HG03457 (cell line): ENCODE measurements at regions not wholly inside any gene's neighbourhood (a gene's known extent, or its start where the extent isn't known, plus 50 kb on each side); places are given as distances from the start of the nearest gene placed in this dataset.

ENCODE experiments used
- ATAC-seq: cut with Tn5 transposase; IDR thresholded peaks from one replicate; pipeline ENCODE4 v1.9.1; 2021; ENCODE audit warnings: moderate number of reproducible peaks; ENCODE audit not compliant: unreplicated experiment

DNA sequence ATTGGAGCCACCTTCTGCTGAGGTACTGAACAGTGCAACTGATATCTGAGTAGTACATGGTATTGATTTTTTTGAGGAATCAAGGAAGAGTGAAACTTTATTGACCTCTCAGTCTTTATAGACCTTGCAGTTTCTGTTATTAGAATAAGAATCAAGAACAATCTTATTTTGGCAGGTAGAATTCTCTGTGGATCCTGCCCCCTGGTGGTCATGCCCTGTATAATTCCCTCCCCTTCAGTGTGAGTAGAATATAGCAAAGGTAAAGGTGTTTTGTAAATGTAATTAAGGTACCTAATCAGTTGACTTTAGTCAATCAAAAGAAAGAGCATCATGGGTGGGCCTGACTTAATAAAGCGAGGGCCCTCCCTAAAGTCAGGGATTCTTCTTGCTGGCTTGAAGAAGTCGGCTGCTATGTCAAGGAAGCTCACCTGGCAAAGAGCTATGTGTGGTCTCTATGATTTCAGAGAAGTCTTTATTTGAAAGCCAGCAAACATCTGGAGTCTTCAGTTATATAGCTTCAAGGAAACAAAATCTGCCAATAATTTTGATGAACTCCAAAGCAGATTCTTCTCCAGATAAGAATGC, 142.8 kb downstream of the LSM5 start:
- ATAC-seq, result no peak

DNA sequence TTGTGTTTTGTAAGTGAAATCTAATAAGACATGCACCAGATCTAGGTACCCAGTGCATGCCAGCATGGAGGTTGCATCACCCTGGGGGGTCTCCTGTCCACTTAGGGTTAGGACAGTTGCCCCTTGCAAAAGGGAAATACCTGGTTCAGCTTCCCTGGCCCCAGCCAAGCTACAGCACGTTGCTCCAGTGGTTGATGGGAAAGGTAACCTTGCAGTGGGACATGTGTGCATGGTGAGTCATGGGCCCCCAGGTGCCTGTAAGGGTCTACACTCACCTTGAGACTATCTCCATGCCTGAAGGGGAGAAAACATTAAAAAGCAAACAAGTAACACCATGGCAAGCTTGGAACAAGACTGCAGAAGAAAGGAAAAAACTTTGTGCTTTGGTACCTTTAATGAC, 143.9 kb downstream of the LSM5 start:
- ATAC-seq, result no peak

DNA sequence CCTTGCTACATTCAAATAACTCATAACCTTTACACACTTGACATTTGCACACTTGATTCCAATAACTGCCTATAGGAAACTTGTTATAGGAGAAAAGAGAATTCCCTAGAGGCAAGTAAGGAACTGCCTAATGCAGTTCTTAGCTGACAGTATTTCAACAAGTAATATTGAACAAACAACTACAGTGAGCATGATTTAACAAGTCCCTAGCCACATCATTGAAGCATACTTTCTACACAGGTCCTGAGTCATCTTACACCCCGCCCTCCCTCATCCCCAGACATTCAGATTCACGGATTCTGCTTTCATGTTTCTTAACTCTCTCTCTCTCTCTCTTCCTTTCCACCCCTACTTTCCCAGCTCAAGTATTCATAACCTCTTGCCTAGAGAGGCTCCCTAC, 153.5 kb downstream of the LSM5 start:
- no peak for ATAC-seq

DNA sequence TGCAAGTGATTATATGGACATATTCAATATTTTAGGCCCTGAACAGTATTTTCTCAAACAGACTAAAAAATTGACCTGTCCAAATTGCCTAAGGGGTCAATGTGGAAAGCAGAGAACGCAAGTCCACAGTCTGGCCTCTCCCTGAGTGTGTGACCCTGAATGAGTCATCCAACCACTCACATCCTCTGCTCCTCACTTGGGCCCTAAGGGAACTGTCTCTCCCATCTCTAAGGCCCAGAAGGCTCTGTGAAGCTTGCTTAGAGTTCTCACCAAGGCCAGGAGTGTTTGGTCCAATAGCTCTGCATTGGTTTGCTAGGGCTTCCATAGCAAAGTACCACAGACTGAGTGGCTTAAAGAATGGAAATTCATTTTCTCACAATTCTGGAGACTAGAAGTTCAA, 155.1 kb downstream of the LSM5 start:
- no peak for ATAC-seq

DNA sequence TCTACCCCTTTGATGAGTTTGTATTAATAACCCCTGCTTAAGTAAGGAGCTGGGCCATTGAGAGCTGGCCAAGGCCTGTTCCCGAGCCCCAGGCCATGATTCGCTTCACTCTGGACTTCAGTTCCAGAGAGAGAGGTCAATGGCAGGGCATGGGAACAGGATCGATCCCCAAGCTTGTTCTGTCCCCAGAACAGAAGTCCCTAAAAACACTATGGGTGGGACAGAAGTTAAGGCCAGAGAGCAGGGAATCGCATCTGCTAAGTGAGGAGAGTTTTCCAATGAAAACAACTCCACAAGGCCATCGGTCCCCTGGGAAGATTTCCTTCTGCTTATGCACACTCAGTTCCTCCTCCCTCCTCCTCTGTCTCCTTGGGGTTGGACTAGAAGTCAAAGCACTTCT, 159.6 kb downstream of the LSM5 start:
- no peak for ATAC-seq

DNA sequence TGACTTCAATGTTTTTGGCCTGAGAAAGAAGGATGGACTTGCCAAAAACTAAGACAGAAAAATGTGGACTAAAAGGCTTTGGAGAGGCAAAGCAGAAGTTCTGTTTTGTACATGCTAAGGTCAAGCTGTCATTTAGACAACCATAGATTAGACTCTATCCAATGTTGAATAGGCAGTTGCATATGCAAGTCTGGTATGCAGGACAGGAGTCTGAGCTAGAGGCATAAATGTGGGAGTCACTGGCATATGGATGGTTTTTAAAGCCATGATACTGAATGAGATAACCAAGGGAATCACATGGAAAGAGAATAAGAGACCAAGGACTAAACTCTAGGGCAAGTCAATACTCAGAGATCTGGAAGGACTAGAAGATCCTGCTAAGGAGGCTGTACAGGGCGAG, 164.1 kb downstream of the LSM5 start:
- no peak for ATAC-seq

DNA sequence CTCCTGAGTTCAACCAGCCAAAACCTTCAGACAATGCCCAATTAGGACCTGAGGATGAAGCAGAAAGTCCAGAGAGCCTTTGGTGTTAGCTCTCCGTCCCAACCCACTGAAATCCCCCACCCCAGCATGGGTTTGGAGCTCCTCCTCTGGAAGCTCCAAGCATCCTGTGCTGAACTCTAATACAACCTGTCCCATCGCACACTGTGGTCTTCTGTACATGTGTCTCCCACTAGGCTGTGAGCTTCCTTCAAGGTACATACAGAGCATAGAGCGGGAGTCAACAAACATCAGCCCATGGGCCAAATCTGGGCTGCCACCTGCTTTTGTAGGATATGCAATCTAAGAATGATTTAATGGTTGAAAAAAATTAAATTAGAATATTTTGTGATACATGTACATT, 166.5 kb downstream of the LSM5 start:
- ATAC-seq, result no peak

DNA sequence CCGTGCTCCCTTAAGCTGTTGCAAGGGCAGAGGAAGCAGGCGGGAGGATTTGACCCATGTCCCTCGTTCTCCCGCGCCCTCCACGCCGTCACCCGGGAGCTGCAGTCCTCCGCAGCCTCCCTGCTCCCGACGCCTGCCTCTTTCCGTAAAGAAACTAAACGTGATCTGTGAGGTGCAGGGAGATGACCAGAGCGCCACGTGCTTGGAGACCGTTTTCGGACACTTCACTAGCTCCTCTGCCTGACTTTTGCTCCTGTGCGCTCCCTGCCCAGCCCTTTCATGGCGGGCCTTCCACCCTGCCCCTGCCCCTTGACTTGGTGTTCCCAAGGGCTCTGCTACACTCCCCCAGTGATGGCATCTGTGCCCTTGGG, 171.2 kb downstream of the LSM5 start:
- no peak for ATAC-seq

DNA sequence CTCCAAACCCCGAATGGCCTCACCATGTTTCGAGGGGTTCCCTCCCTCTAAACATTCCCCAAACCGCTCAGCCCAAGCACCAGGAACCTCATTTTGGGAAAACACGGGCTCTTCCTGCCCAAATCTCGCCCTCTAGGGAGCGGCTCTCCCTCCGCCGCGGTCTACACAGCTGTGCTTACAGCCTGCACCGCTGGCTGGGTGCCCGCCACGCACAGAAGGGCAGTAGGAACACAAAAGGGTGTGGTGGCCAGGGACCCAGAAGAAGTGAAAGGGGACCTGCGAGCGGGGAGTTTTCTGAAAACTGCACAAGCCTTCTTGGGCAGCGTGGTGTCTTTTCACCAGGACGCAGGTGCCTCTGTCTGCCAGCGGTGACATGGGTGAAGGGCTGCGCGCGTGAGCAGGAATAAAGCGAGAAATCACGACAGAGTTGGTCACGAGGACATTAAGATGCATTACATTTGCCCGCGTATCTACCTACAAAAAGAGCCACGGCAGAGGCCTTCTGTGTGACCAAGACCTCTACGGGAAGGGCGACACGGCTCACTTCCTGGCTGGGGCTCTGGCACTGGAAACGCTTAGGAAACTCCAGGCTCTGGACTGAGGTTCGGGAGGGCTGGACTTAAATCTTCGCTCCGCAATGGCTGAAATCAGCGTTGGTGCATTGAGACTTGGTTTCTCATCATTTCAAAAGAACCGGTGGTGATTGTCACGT, 171.7 kb downstream of the LSM5 start:
- ATAC-seq, result no peak

DNA sequence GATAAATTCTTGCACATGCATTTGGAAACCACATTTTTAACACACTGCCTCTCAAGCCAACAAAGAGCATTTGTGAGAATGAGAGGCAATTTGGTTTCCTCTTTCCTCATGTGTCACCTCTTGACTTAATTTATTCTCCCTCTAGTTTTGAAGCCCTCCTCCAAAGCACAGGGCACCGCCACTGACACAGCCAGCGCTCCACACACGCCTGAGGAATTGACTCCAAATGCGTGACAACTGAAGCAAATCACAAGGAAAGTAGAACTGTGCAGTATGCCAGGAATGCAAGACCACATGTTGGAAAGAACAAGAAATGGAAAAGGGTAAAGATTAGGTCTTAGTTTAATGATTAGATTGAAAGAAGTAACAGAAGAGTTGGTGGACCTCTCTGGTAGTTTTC, 173.3 kb downstream of the LSM5 start:
- ATAC-seq, result no peak

DNA sequence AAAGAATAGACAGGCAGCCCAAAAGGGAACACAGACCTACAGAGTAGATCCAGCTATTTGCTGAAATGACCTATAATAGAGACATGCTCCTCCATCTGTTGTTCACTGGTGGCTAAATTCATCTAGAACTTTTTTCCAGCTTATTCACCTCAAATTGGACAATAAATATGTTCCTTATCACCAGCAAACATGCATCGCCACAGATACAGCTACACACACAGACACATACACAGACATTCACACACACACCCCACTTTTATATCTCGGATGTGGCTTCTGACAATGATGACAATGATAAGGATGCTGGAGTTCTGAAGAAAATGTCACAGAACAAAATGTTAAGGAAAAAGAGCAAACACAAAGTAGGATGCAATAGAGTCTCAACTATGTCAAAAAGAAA, 175.4 kb downstream of the LSM5 start:
- ATAC-seq, result no peak

DNA sequence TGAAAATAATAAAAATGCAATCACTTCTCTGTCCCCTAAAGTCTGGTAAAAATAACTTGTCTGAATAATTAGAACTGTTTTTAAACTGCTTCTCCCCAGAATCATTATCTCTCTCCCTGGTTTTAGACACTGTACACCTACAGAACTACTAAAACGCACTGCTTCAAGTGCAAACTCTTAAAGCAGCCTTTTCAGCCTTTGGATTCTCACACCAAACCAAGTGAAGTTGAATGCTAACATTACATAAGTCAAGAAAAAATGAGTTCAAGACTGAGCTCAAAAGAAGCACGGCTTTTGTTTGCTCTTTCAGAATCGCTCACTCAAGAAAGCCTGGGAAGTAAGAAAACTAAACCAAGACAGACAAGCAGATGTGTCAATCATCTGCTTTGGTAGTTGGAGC, 188.8 kb downstream of the LSM5 start:
- ATAC-seq, result no peak

DNA sequence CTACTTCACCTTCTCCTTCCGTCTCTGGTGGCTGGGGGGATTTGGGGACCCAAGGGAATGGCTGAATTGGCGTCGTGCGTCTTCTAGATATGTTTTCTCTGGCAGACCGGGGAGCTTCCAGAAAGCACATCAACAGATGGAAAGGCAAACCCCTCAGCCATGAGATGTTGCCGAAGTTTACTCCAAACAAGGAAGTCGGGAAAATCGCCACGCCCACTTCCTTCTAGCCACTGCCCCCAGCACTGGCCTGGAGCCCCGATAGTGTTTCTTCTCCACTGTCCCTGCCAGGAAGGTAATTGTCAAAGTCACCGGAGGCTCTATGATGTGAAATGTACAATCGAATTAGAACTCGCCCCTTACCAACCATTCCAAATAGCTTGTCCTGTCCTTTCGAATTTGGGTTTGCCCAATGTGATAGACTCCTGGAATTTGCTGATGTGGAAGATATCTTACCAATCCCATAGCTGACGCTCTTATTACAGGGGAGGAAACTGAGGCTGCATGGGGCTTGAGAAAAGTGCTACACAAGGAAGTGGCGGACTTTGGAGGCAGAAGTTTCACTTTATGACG, 191.0 kb downstream of the LSM5 start:
- ATAC-seq, result no peak

DNA sequence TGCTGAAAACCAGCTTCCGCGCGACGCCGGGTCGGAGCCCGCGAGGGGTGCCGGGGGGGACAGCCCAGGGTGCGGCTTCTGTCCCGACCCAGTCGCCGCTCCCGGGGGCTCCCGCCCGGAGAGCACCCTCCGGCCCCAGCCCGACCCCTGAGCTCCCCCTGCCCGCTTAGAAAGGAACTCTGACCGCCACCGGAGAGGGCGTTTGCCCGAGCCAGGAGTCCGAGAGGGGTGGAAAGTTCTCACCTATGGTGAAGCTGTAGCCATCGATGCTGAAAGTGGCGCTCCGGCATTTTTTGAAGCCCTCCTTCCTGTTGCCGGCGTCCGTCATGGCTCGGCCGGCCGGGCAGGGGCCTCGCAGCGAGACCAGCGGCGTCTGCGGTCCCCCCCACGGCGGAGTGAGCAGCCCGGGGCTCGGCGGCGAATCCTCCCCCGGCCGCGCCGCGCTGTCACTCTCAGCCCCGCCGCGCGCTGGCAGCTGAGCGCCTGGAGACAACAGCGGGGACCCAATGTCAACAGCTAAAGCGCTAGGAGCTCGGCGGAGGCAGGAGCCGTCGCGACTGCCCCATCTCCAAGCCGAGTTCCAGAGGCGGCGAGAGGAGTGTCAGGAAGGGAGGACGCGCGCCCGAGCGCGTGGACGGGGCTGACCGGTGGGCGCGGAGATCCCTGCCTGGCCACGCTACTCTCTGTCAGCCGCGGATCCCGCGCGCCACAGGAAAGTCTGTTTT, 191.6 kb downstream of the LSM5 start:
- no peak for ATAC-seq

DNA sequence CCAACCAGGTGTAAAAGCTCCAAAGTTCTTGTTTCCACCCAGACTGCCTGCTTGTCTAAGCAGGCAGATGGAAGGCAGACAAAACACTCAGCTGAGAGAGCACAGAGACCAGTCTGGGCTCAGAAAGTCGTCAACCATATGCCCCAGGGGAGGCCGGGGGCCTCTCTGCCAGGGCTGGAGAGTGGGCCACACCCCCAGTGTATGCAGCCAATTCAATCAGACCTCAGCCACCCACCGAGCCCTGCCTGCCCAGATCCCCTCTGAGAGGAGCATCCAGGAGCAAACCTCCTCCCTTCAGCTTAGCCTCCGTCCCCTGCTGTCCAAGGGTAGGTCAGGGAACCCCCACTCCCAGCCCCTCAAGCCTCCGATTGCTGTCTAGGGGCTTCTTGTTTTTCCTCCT, 196.3 kb downstream of the LSM5 start:
- ATAC-seq, result no peak

DNA sequence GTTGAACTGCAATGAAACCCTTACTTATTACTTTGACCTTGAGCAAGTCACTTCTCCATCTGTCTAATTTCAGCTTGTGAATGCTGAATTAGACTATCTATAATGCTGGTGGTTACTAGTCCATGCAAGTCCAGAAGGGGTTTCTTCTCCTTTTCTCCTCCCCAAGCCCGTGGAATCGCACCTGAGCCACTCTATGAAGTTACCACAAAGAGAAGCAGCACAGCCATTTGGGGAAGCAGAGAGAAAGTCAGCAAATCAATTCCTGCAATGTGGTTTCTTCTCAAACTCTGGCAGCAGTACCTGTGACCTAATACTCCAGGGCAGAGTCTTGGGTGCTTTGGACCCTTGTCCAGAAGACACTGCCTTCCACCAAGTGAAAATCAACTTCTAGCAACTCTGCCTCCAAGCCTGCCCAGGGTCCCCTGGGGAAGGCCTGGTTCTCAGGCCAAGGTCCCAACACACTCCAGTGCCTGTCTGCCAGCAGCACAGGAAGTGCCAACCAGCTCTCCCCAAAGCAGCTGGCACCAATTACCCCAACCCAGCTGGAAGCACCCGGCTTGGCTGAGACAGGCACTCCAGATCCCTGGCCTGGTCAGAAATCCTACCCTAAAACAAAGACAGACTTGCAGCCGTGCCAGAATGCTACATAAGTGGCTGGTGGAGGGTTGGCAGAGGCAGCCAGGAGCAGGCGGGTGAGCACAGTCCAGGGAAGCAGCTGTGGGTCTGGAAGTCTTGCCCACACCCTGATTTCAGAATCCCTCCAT, 200.3 kb downstream of the LSM5 start:
- no peak for ATAC-seq

DNA sequence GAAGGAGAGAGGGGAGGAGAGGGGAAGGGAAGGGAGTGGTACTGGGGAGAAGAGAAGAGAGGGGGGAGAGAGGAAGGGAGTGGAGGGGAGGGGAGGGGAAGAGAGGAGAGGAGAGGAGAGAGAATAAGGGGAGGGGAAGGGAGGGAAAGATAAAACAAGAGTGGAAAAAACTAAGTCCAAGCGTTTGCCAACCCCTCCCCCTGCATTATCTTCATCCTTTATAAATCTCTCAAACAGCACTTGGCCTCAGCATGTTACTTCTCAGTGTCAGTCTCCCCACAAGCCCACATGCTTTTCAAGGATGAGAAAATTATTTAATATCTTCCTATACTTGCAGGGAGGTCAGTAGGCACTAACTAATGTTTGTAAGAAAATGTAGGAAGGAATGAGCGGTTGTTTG, 204.5 kb downstream of the LSM5 start:
- no peak for ATAC-seq

DNA sequence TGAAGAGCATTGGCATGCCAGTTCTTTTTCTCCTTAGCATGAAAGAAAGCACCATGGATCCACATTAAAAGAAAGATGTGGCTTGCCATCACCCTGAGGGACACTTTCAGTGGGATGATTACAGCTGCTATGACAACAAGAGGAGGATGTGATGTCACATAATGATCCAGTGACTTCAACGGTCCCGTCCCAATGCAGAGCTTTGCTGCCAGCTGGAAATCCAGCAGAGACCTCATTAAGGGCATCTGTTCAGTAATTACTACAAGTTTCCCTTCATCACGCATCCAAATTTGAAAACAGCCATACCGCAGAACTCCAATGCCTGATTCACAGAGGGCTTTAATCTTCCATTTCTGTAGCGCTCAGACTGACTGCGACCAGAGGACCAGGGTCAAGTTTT, 206.6 kb downstream of the LSM5 start:
- ATAC-seq, result no peak

DNA sequence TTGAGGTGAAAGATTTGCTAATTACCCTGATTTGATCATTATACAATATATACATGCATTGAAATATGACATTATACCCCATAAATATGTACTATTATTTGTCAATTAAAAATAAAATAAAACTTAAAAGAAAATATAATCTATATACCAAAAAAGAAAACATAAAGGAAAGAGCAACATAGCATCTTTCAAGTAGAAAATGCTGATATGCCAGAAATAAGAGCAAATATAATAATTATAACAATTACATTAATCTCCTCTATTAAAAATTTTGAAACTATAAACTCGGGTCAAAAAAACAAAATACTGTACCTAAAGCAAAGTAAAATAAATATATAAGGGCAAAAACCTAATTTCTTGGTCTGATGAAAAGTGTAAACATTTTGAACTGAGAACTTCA, 209.3 kb upstream of the PDE1C start:
- ATAC-seq, result no peak

DNA sequence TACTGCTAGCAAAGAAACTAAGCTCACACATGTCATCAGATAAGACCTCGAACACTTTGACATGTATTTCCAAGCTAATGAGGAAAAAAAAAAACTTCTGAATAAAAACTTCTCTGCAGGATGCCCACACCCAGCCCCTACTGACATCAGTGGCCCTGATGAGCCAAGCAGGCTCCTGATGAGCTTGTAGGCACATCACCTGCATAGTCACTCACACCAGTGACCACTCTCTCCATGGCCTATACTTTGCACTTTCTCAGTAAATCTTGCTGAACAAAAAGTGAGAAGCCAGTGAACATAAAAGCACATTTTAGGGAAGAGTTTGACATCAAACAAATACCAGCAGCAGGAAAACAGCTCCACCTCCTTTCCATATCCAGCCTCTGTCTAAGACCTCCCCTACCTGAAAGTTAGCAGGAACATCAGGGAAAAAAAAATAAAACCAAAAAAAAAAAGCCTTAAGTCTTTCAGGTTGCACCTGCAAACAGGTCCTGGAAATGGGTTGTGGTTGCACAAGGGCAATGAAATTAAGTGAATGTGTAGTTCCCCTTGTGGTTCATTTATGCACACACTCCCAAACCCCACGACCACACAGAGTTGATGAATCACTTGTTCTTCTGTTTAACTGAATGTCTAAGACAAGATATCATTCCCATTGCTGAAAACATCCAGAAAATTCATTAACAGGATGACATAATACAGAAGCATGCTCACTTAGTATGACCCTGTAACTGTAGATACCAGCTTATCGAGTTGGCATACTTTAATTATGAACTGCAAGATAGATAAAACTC, 205.2 kb upstream of the PDE1C start:
- ATAC-seq, result peak; percentile 83

DNA sequence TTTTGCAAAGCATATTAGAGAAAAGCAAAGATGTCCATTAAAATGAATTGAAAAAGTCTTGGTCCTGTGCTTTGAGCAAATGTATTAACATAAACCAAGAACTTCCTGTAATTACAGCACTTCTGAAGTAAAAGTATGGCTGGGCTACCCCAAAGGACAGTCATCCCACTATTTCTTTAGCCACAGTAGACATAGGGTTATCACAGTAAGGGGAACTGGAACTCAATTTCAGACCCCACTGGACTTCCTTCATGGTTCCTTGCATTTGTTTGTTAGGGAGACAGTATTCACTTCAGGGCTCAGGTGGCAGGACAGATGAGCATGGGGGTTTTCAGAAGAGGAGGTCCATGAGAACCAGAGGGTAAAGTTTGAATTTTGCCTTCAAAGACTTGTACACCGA, 203.1 kb upstream of the PDE1C start:
- no peak for ATAC-seq
